Large intestine (tissue), 3 donors: ENCODE measurements at regions not wholly inside any gene's neighbourhood (a gene's known extent, or its start where the extent isn't known, plus 50 kb on each side); places are given as distances from the start of the nearest gene placed in this dataset.
"Not testable (repeated sequence)": the region's sequence is repeated elsewhere in the genome, so short reads cannot be mapped to it uniquely, and the experiment has no call there.

Experiments used
- DNase-seq, 2 donors: peaks; one replicate each; pipeline versions ENCODE4 v3.0.0 to v3.0.0-alpha.2; 2013
- H3K27ac ChIP-seq: one replicate; pipeline ENCODE4 v1.5.1; 2013; ENCODE audit warnings: low read length
- H3K27me3 ChIP-seq: 2 replicates; pipeline ENCODE4 v1.6.1; 2013; ENCODE audit warnings: low read length; ENCODE audit not compliant: control insufficient read depth, insufficient read depth
- H3K36me3 ChIP-seq: 2 replicates; pipeline ENCODE4 v1.6.1; 2013; ENCODE audit warnings: low read length; ENCODE audit not compliant: control insufficient read depth, insufficient read depth
- H3K4me1 ChIP-seq: one replicate; pipeline ENCODE4 v1.6.1; 2013; ENCODE audit warnings: low read length; ENCODE audit not compliant: control insufficient read depth, insufficient read depth
- H3K4me3 ChIP-seq: one replicate; pipeline ENCODE4 v1.5.1; 2013; ENCODE audit warnings: low read length
- H3K9me3 ChIP-seq: one replicate; pipeline ENCODE4 v1.6.1; 2013; ENCODE audit warnings: mild to moderate bottlenecking, low read depth, low read length, moderate library complexity; ENCODE audit not compliant: control insufficient read depth
- WGBS: methylation state at CpG from one replicate; pipeline ENCODE4 v1.1.5; 2013; ENCODE audit warnings: low lambda C conversion rate; ENCODE audit not compliant: insufficient coverage; 5-methylcytosine and 5-hydroxymethylcytosine counted together

DNA sequence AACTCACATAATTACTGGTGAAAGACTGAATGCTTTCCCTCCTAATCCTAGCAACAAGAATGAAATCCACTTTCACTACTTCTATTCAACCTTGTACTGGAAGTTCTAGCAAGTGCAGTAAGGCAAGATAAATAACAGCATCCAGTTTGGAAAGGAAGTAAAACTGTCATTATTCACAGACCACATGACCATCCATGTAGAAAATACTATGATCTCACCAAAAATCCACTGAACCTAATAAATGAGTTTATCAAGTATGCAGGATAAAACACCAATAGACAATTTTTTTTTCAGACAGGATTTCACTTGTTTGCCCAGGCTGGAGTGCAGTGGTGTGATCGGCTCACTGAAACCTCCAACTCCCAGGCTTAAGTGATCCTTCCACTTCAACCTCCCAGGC, 117.7 kb downstream of the TMEM167A start:
- Histone ChIP-seq H3K4me3 (no peak overlapping the region), H3K36me3 (no peaks in the 10 kb centered on the region), H3K27me3 (no peaks in the 10 kb centered on the region), H3K4me1 (no peaks in the 10 kb centered on the region), H3K27ac (no peak overlapping the region), H3K9me3 (no peaks in the 10 kb centered on the region)
- WGBS: no CpG with 5 or more reads among the region's 1 CpG
- DNase-seq: no peak

GRCh38 chr5:82956600-82956999, 120.6 kb downstream of the TMEM167A start:
- Histone ChIP-seq H3K9me3 (no peaks in the 10 kb centered on the region), H3K4me1 (no peaks in the 10 kb centered on the region), H3K27ac (no peak overlapping the region), H3K4me3 (no peak overlapping the region), H3K27me3 (no peaks in the 10 kb centered on the region), H3K36me3 (no peaks in the 10 kb centered on the region)
- DNase-seq: no peak

GRCh38 chr5:82952326-82952725, 124.9 kb downstream of the TMEM167A start:
- no peaks in the 10 kb centered on the region for H3K27me3 ChIP-seq
- no peaks in the 10 kb centered on the region for H3K9me3 ChIP-seq
- no peak overlapping the region for H3K4me3 ChIP-seq
- 86% methylated on average over 1 of the region's 1 CpG for WGBS
- DNase-seq: no peak
- H3K27ac ChIP-seq: no peak overlapping the region
- no peaks in the 10 kb centered on the region for H3K4me1 ChIP-seq
- no peaks in the 10 kb centered on the region for H3K36me3 ChIP-seq

- H3K4me1 ChIP-seq, DNase-seq, H3K9me3 ChIP-seq, H3K36me3 ChIP-seq, H3K27ac ChIP-seq, H3K4me3 ChIP-seq, H3K27me3 ChIP-seq: not testable (repeated sequence)
- WGBS: no CpG with 5 or more reads among the region's 8 CpGs
Observed at GRCh38 chr5:82944267-82944666, 132.9 kb downstream of the TMEM167A start.

DNA sequence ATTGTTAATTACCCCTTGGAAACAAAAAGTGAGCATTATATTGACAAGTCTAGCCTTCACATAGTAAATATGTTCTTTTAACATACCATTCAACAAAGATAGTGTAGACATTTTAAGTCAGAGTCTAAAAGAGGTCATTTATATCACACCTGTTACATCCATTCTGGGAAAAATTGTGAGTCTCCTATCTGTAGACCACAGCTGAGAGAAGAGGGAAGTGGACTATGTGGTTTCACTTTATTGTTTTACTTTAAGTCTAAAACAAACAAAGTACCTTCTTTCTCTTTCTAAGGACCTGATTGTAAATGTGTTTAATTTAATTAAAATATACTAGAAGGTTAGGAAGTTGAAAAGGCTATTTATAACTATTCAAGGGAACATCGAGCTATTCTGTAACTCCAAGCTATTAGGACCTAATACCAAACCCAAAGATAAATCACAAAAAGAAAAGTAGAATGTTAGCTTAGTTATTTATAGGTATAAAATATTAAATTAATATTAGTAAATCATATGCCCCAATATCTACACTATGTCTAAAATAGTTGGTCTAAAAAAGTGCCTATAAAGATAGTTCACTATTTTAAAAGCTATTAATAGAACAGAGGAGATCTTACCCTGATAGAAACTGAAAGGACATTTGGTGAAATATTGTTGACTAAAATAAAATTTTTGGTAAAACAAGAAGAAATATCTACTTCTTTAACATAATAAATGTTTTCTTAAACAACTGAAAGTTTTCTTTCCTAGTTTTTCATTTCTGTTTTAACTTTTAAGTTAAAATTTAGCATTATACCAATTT, 134.9 kb downstream of the TMEM167A start:
- no peaks in the 10 kb centered on the region for H3K36me3 ChIP-seq
- DNase-seq: no peak
- H3K27me3 ChIP-seq: no peaks in the 10 kb centered on the region
- no peak overlapping the region for H3K4me3 ChIP-seq
- 100% methylated on average over 1 of the region's 1 CpG for WGBS
- H3K4me1 ChIP-seq: no peaks in the 10 kb centered on the region
- no peak overlapping the region for H3K27ac ChIP-seq
- H3K9me3 ChIP-seq: peaks cover 3% of the 10 kb centered on the region

GRCh38 chr5:82938901-82939725, 138.1 kb downstream of the TMEM167A start:
- no peak overlapping the region for H3K4me3 ChIP-seq
- H3K9me3 ChIP-seq: peaks cover 3% of the 10 kb centered on the region
- no peaks in the 10 kb centered on the region for H3K27me3 ChIP-seq
- no peak overlapping the region for H3K27ac ChIP-seq
- no peak for DNase-seq
- H3K4me1 ChIP-seq: no peaks in the 10 kb centered on the region
- H3K36me3 ChIP-seq: no peaks in the 10 kb centered on the region
- WGBS: 100% methylated on average over 3 of the region's 4 CpGs

DNA sequence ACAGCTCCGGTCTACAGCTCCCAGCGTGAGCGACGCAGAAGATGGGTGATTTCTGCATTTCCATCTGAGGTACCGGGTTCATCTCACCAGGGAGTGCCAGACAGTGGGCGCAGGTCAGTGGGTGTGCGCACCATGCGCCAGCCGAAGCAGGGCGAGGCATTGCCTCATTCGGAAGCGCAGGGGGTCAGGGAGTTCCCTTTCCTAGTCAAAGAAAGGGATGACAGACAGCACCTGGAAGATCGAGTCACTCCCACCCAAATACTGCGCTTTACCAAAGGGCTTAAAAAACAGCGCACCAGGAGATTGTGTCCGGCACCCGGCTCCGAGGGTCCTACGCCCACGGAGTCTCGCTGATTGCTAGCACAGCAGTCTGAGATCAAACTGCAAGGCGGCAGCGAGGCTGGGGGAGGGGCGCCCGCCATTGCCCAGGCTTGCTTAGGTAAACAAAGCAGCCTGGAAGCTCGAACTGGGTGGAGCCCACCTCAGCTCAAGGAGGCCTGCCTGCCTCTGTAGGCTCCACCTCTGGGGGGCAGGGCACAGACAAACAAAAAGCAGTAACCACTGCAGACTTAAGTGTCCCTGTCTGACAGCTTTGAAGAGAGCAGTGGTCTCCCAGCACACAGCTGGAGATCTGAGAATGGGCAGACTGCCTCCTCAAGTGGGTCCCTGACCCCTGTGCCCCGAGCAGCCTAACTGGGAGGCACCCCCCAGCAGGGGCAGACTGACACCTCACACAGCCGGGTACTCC, 144.5 kb downstream of the TMEM167A start:
- not testable (repeated sequence) for H3K4me1 ChIP-seq, H3K4me3 ChIP-seq, H3K27ac ChIP-seq, H3K9me3 ChIP-seq, H3K27me3 ChIP-seq, H3K36me3 ChIP-seq, DNase-seq
- no CpG with 5 or more reads among the region's 28 CpGs for WGBS

GRCh38 chr5:82931110-82931509, 146.1 kb downstream of the TMEM167A start:
- no peak for DNase-seq
- WGBS: no CpG with 5 or more reads among the region's 3 CpGs
- H3K4me1 ChIP-seq: no peaks in the 10 kb centered on the region

DNA sequence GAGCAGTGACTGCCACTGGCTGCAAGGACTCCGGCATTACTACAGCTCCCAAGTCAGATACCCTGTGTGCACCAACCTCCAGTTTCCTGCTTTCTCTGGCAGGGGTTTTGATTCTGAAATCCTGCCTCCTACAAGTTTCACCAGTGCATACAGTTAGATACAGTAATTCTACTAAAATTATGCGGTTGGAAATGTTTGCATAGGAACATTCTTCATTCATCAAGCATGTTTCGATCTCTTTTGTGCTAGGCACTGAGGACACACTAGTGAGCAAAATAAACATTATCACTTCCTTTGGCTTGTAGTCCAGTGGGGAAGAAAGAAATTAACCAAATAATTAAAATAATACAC, 152.2 kb downstream of the TMEM167A start:
- WGBS: 76% methylated on average over 3 of the region's 3 CpGs
- H3K4me3 ChIP-seq: no peak overlapping the region

More at GRCh38 chr5:82931110-82931509, 146.1 kb downstream of the TMEM167A start:
- Histone ChIP-seq H3K27me3 (no peaks in the 10 kb centered on the region), H3K36me3 (no peaks in the 10 kb centered on the region), H3K27ac (no peak overlapping the region), H3K9me3 (no peaks in the 10 kb centered on the region), H3K4me3 (no peak overlapping the region)

DNA sequence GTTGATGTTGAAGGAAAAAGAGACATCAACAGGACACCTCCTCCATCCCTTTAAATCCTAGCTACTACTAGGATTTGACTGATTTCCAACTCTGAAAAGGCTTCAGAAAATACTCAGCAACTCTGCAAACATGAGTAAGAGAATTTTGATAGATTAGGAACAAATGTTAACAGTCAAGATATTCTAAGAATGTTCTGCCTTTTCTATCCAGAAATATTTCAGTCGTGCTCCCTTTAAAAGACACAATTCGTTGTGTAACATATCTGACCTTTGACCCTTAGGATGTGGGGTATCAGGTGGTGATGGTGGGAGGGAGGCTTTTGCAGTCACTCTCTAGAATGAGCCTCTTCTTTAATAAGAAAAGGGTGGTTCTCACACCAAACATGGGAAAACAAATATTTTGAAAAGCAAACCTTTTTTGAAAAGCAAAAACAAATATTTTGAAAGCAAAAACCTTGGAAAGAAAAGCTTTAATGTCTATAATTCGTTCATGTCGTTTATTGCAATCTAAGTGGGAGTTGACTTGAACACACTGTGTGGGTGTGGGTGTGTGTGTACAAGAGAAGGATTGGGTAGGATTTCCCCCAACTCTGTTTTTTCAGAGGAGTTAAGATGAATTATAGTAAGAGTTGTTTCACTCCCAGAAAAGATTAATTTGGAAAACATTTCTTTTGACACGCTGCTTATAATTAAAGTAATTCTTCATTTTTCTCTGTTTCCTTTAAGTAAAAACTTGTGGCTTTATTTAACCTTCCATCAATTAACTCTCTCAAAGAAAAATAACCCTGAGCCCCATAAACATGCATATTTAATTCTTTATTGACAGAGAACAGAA, 152.8 kb downstream of the TMEM167A start:
- H3K27ac ChIP-seq: no peak overlapping the region
- DNase-seq: no peak
- no peaks in the 10 kb centered on the region for H3K27me3 ChIP-seq
- no peaks in the 10 kb centered on the region for H3K36me3 ChIP-seq
- H3K4me3 ChIP-seq: no peak overlapping the region
- H3K9me3 ChIP-seq: no peaks in the 10 kb centered on the region
- H3K4me1 ChIP-seq: no peaks in the 10 kb centered on the region
- WGBS: 37% methylated on average over 5 of the region's 5 CpGs

More for the DNA sequence above, 152.2 kb downstream of the TMEM167A start:
- H3K27ac ChIP-seq: no peak overlapping the region
- H3K27me3 ChIP-seq: no peaks in the 10 kb centered on the region
- no peaks in the 10 kb centered on the region for H3K9me3 ChIP-seq
- H3K36me3 ChIP-seq: no peaks in the 10 kb centered on the region
- DNase-seq: no peak
- no peaks in the 10 kb centered on the region for H3K4me1 ChIP-seq
